ENCODE measurements at regions not wholly inside any gene's neighbourhood (a gene's known extent, or its start where the extent isn't known, plus 50 kb on each side); places are given as distances from the start of the nearest gene placed in this dataset.

DNA sequence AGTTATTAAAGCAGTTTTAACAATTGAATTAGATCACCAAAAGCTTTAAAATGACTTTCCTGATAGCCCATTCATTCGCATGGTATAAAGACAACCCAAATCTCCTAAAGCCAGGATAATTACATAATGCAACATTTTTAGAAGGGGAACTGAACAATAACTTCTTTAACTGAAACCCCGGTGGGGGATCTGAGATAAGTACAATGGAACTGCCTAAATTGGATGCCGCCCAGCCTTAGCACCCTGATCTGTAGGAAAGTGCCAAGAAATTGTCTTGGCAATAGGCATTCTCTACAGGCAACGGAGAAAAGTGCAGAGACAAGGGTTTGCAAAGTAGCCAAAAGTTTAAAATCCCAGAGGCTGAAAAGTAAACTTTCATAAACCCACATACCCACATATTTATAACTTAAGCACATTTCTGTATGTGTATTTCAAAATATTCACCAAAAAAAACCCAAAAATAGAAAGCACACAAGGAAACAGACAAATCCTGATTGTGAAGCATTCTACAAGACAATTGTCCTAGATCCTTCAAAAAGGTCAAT is 98.8 kb upstream of the BEND6 start:
- Histone ChIP-seq H3K27ac (ENCODE audit: low read depth, low read length) (no peak overlapping the region), H3K4me3 (ENCODE audit: low read length) (no peak overlapping the region), H3K9me3 (ENCODE audit: control insufficient read depth in 2 of 3, low read length in 3 of 3) (no peaks in the 10 kb centered on the region), H3K36me3 (ENCODE audit: control insufficient read depth in 2 of 3, insufficient read depth in 3 of 3, low read length in 3 of 3) (no peaks in the 10 kb centered on the region), H3K4me1 (ENCODE audit: control insufficient read depth in 2 of 2, insufficient read depth in 2 of 2, low read length in 2 of 2) (no peaks in the 10 kb centered on the region), H3K27me3 (ENCODE audit: control insufficient read depth in 2 of 2, insufficient read depth in 2 of 2, low read length in 2 of 2) (peaks cover 0 to 3% of the 10 kb centered on the region in 2 donors)
- DNase-seq: no peak
- intact Hi-C loops (cut with micrococcal nuclease): no loop called here
- H3K36me3 Mint-ChIP-seq: no peaks in the 10 kb centered on the region
- peaks cover 9 to 17% (median 16%) of the 10 kb centered on the region in 7 donors for H3K4me1 Mint-ChIP-seq
- H3K4me3 Mint-ChIP-seq: no peak overlapping the region
- ChIA-PET CTCF (no interaction called here), POLR2A (no interaction called here)
- no peak for ATAC-seq
- H3K27ac Mint-ChIP-seq: no peak overlapping the region
- H3K27me3 Mint-ChIP-seq: peaks cover 22 to 37% (median 28%) of the 10 kb centered on the region in 5 donors
- no peaks in the 10 kb centered on the region for H3K9me3 Mint-ChIP-seq

DNA sequence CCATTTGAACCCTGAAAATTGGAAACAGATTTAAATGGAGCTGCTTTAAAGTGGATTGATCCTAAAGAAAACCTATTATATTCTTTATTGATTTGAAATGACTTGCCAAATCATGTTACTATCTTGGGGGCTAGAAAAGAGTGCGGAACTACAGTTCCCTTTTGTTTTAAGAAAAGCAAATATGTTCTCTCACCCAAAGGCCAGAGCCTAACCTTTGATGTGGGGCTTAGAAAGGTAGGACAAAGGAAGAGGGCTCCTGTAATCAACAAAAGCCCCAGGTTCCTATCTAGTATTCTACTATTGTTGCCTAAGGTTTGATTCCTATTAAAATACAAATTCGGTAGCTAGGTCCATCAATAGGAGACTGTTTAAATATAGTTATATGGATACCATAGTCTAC is 100.8 kb upstream of the BEND6 start:
- no peak overlapping the region for H3K4me3 Mint-ChIP-seq
- no peak overlapping the region for H3K27ac Mint-ChIP-seq
- ChIA-PET POLR2A (no interaction called here), CTCF (interaction anchor here (0.6 kb wide), 1 partner anchor 470 kb away, joined by 3 read pairs; no protein-coding TSS in a partner anchor)
- Histone ChIP-seq H3K27ac (ENCODE audit: low read depth, low read length) (no peak overlapping the region), H3K36me3 (ENCODE audit: control insufficient read depth in 2 of 3, insufficient read depth in 3 of 3, low read length in 3 of 3) (no peaks in the 10 kb centered on the region), H3K27me3 (ENCODE audit: control insufficient read depth in 2 of 2, insufficient read depth in 2 of 2, low read length in 2 of 2) (peaks cover 0 to 3% of the 10 kb centered on the region in 2 donors), H3K4me3 (ENCODE audit: low read length) (no peak overlapping the region), H3K4me1 (ENCODE audit: control insufficient read depth in 2 of 2, insufficient read depth in 2 of 2, low read length in 2 of 2) (no peaks in the 10 kb centered on the region), H3K9me3 (ENCODE audit: control insufficient read depth in 2 of 3, low read length in 3 of 3) (no peaks in the 10 kb centered on the region)
- no peak for ATAC-seq
- no peaks in the 10 kb centered on the region for H3K36me3 Mint-ChIP-seq
- intact Hi-C loops (cut with micrococcal nuclease): loop anchor here (5.0 kb wide), 3 partner anchors 33 to 497 kb away; partner anchors contain the start of gene PRIM2 (in 1 of the 2)
- no peak for DNase-seq
- H3K27me3 Mint-ChIP-seq: peaks cover 24 to 55% (median 47%) of the 10 kb centered on the region in 5 donors
- H3K4me1 Mint-ChIP-seq: peaks cover 13 to 26% (median 25%) of the 10 kb centered on the region in 7 donors
- H3K9me3 Mint-ChIP-seq: no peaks in the 10 kb centered on the region

DNA sequence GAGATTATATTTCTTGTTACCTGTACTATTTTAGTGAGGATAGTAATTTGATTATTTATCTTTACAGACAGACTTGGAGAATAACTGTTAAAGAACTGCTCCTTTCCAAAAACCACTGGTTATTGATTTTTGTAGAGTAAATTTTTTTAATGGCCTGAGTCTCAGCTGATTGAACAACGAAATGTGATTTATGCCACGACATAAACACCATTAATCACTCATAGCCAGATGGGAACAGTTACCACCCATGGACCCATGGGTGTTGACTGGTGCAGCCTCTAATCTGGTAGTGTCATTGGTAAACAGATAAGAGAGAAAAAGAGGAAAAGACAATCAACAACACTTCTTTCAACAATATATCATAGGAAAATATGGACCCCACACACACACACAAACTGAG is 101.4 kb upstream of the BEND6 start:
- no peaks in the 10 kb centered on the region for H3K36me3 ChIP-seq (ENCODE audit: control insufficient read depth in 2 of 3, insufficient read depth in 3 of 3, low read length in 3 of 3)
- H3K27ac ChIP-seq (ENCODE audit: low read depth, low read length): no peak overlapping the region
- POLR2A ChIA-PET: no interaction called here
- Mint-ChIP-seq H3K9me3 (no peaks in the 10 kb centered on the region), H3K27me3 (peaks cover 24 to 55% (median 47%) of the 10 kb centered on the region in 5 donors), H3K4me3 (no peak overlapping the region), H3K36me3 (no peaks in the 10 kb centered on the region), H3K4me1 (peaks cover 13 to 26% (median 25%) of the 10 kb centered on the region in 7 donors), H3K27ac (no peak overlapping the region)
- DNase-seq (no peak), ATAC-seq (no peak)
- H3K9me3 ChIP-seq (ENCODE audit: control insufficient read depth in 2 of 3, low read length in 3 of 3): no peaks in the 10 kb centered on the region
- intact Hi-C loops (cut with micrococcal nuclease): loop anchor here (5.0 kb wide), 3 partner anchors 34 to 496 kb away; partner anchors contain the start of gene PRIM2 (in 1 of the 2)
- CTCF ChIA-PET: no interaction called here
- H3K27me3 ChIP-seq (ENCODE audit: control insufficient read depth in 2 of 2, insufficient read depth in 2 of 2, low read length in 2 of 2): peaks cover 0 to 3% of the 10 kb centered on the region in 2 donors
- no peak overlapping the region for H3K4me3 ChIP-seq (ENCODE audit: low read length)
- H3K4me1 ChIP-seq (ENCODE audit: control insufficient read depth in 2 of 2, insufficient read depth in 2 of 2, low read length in 2 of 2): no peaks in the 10 kb centered on the region

DNA sequence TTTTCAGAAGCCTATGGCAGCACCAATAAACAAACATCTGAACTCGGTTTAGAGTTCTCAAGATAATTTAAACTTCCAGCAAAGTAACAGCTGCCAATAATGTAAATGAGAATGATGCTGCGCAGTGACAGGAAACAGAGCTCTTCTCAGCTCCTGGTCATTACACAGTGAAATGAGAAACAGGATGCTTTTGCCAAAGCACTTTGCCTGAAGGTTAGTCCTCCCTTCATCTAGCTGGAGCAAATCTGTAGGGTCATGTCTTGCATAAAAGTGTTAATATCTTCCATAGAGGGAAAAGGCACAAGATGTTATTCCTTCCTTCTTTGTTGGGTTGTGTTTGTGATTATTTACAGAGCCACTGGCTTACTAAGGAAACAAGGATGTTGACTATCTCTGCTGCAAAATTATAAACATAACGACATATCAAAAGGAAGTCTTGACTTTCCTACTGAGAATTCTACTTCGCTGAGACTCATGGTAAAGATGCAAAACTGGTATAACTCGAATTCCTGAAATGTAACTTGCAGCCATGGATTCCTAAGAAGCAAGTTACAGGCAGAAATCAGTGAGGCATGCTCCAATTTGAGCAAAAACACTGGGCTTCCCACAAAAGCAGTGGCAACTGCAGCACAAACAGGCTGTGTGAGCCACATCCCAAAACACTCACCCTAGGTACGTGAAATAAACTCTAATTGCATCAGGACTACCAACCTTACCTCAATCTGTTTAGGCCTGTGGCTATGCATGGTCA is 102.5 kb upstream of the BEND6 start:
- CTCF ChIA-PET: interaction anchor here (0.5 to 2.2 kb wide), 7 partner anchors 52 to 369 kb away, joined by 3 to 10 read pairs (median 4); partner anchors contain the start of gene RAB23
- no peaks in the 10 kb centered on the region for H3K9me3 ChIP-seq (ENCODE audit: control insufficient read depth in 2 of 3, low read length in 3 of 3)
- no peak for DNase-seq
- Mint-ChIP-seq H3K4me1 (peaks cover 13 to 26% (median 25%) of the 10 kb centered on the region in 7 donors), H3K4me3 (peak overlapping the region in 7 of 10 donors; percentile 42 to 83 (median 81)), H3K27me3 (peaks cover 24 to 61% (median 50%) of the 10 kb centered on the region in 5 donors), H3K36me3 (no peaks in the 10 kb centered on the region), H3K27ac (peak overlapping the region in 1 of 9 donors; percentile 67), H3K9me3 (no peaks in the 10 kb centered on the region)
- H3K4me1 ChIP-seq (ENCODE audit: control insufficient read depth in 2 of 2, insufficient read depth in 2 of 2, low read length in 2 of 2): no peaks in the 10 kb centered on the region
- H3K36me3 ChIP-seq (ENCODE audit: control insufficient read depth in 2 of 3, insufficient read depth in 3 of 3, low read length in 3 of 3): no peaks in the 10 kb centered on the region
- intact Hi-C loops (cut with micrococcal nuclease): loop anchor here (1.0 to 5.0 kb wide), 4 partner anchors 8 to 495 kb away; partner anchors contain the start of gene PRIM2 (in 1 of the 2)
- ATAC-seq: no peak
- H3K27me3 ChIP-seq (ENCODE audit: control insufficient read depth in 2 of 2, insufficient read depth in 2 of 2, low read length in 2 of 2): peaks cover 0 to 3% of the 10 kb centered on the region in 2 donors
- no peak overlapping the region for H3K27ac ChIP-seq (ENCODE audit: low read depth, low read length)
- no peak overlapping the region for H3K4me3 ChIP-seq (ENCODE audit: low read length)
- POLR2A ChIA-PET: no interaction called here

DNA sequence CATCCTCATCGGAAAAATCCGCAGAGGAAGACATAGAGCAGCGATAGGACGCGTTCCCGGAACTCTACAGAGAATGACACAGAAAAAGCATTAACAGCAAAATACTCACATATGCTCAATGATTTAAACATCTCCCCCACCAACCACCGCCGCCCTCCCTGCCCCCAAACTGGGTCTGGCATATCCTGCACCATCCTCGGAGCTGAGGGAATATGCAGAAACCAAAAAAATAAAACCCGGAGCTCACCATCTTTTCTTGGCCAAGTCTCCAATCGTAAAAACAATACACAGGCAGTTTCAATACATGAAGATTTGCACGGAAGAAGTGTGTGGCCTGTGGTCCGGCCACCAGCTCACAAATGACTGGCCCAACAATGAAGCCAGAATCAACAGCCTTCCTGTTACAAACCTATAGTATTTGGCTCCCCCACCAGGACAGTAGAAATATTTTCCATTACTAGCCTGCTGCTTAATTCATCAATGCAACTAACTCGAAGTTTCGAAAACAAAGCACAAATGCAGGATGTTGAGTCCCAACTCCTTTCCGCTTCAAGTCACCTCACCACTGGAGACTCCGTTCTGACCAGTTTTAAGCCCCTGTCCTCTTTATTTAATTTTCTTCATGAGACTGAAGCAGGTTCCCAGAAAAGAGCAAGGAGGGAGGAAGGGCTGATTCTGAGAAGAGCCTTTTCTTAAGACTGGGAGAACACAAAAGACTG is 103.2 kb upstream of the BEND6 start:
- no peaks in the 10 kb centered on the region for H3K4me1 ChIP-seq (ENCODE audit: control insufficient read depth in 2 of 2, insufficient read depth in 2 of 2, low read length in 2 of 2)
- DNase-seq (peak in 5 of 9 donors; percentile 8 to 29 (median 24)), ATAC-seq (peak; percentile 87)
- Mint-ChIP-seq H3K27me3 (peaks cover 26 to 64% (median 52%) of the 10 kb centered on the region in 5 donors), H3K9me3 (no peaks in the 10 kb centered on the region), H3K36me3 (no peaks in the 10 kb centered on the region), H3K27ac (peak overlapping the region in 3 of 9 donors; percentile 15 to 67 (median 16)), H3K4me1 (peaks cover 13 to 26% (median 25%) of the 10 kb centered on the region in 7 donors), H3K4me3 (peak overlapping the region; percentile 63 to 83 (median 81))
- no peaks in the 10 kb centered on the region for H3K9me3 ChIP-seq (ENCODE audit: control insufficient read depth in 2 of 3, low read length in 3 of 3)
- no peak overlapping the region for H3K27ac ChIP-seq (ENCODE audit: low read depth, low read length)
- H3K4me3 ChIP-seq (ENCODE audit: low read length): peak overlapping the region; percentile 13
- intact Hi-C loops (cut with micrococcal nuclease): loop anchor here (1.0 to 5.0 kb wide), 8 partner anchors 7 to 494 kb away; partner anchors contain the start of gene PRIM2 (in 1 of the 2)
- ChIA-PET CTCF (interaction anchor here (0.5 to 2.2 kb wide), 9 partner anchors 11 to 216 kb away, joined by 3 to 10 read pairs (median 3); no protein-coding TSS in a partner anchor), POLR2A (no interaction called here)
- H3K36me3 ChIP-seq (ENCODE audit: control insufficient read depth in 2 of 3, insufficient read depth in 3 of 3, low read length in 3 of 3): no peaks in the 10 kb centered on the region
- H3K27me3 ChIP-seq (ENCODE audit: control insufficient read depth in 2 of 2, insufficient read depth in 2 of 2, low read length in 2 of 2): peaks cover 0 to 3% of the 10 kb centered on the region in 2 donors

DNA sequence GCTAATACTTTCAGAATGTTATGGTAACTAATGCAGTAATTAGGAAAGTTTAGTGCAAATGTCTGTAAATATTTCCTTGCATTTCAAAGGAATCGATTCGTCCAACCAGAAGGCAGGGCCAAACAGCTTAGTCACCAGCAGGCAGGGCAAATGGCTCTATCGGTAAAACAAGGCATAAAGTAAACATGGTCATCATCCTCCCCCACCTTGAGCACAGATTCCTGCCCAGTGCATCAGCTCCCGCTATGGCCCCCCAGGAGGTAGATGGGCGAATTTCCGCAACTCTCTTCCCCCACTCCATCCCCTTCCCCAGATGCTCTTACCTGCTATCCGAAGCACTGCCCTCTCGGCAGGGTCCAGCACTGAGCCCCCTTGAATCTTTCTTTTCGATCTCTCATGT is 103.8 kb upstream of the BEND6 start:
- peak overlapping the region in 2 of 9 donors; percentile 16 to 67 for H3K27ac Mint-ChIP-seq
- H3K9me3 Mint-ChIP-seq: no peaks in the 10 kb centered on the region
- Histone ChIP-seq H3K9me3 (ENCODE audit: control insufficient read depth in 2 of 3, low read length in 3 of 3) (no peaks in the 10 kb centered on the region), H3K36me3 (ENCODE audit: control insufficient read depth in 2 of 3, insufficient read depth in 3 of 3, low read length in 3 of 3) (no peaks in the 10 kb centered on the region), H3K4me1 (ENCODE audit: control insufficient read depth in 2 of 2, insufficient read depth in 2 of 2, low read length in 2 of 2) (no peaks in the 10 kb centered on the region), H3K27ac (ENCODE audit: low read depth, low read length) (no peak overlapping the region), H3K4me3 (ENCODE audit: low read length) (peak overlapping the region; percentile 13), H3K27me3 (ENCODE audit: control insufficient read depth in 2 of 2, insufficient read depth in 2 of 2, low read length in 2 of 2) (peaks cover 0 to 3% of the 10 kb centered on the region in 2 donors)
- ChIA-PET POLR2A (no interaction called here), CTCF (interaction anchor here (0.6 to 2.2 kb wide), 9 partner anchors 11 to 495 kb away, joined by 3 to 6 read pairs (median 3); no protein-coding TSS in a partner anchor)
- H3K4me3 Mint-ChIP-seq: peak overlapping the region; percentile 63 to 83 (median 81)
- DNase-seq (no peak), ATAC-seq (no peak)
- H3K27me3 Mint-ChIP-seq: peaks cover 26 to 66% (median 52%) of the 10 kb centered on the region in 5 donors
- intact Hi-C loops (cut with micrococcal nuclease): loop anchor here (1.0 to 5.0 kb wide), 7 partner anchors 36 to 494 kb away; partner anchors contain the start of gene PRIM2 (in 1 of the 2)
- no peaks in the 10 kb centered on the region for H3K36me3 Mint-ChIP-seq
- peaks cover 13 to 26% (median 25%) of the 10 kb centered on the region in 7 donors for H3K4me1 Mint-ChIP-seq
